ENCODE measurements at regions not wholly inside any gene's neighbourhood (a gene's known extent, or its start where the extent isn't known, plus 50 kb on each side); places are given as distances from the start of the nearest gene placed in this dataset.

GRCh38 chr4:186931519-186931918 lies 207.9 kb upstream of the FAT1 start:
- Histone ChIP-seq H4K91ac (ENCODE audit: insufficient read length, low read depth, low read length) (no peak overlapping the region), H3K23me2 (ENCODE audit: insufficient read length, low read depth, low read length, poor library complexity, severe bottlenecking) (no peaks in the 10 kb centered on the region), H2BK12ac (ENCODE audit: insufficient read length, low read depth, low read length) (no peak overlapping the region), H3K27me3 (ENCODE audit: insufficient read depth, low read length) (no peaks in the 10 kb centered on the region), H2BK20ac (ENCODE audit: low read depth, low read length, poor library complexity, severe bottlenecking) (no peak overlapping the region), H3K4me2 (ENCODE audit: insufficient read depth, insufficient read length, low read length) (no peak overlapping the region), H4K8ac (replicated peaks; ENCODE audit: insufficient read length, low read depth, low read length) (no peak overlapping the region), H4K20me1 (ENCODE audit: control insufficient read depth, insufficient read depth, insufficient read length) (no peaks in the 10 kb centered on the region), H2BK15ac (ENCODE audit: low read depth, low read length) (no peak overlapping the region), H2BK120ac (ENCODE audit: low read depth, low read length, poor library complexity, severe bottlenecking) (no peak overlapping the region), H3K14ac (ENCODE audit: insufficient read depth, low read length) (no peak overlapping the region), H3T11ph (ENCODE audit: low read length) (no peak overlapping the region), H2AK5ac (ENCODE audit: insufficient read length, low read length) (no peak overlapping the region), H4K5ac (ENCODE audit: insufficient read length, low read depth, low read length) (no peak overlapping the region), H3K79me1 (ENCODE audit: insufficient read depth, low read depth, low read length, poor library complexity, severe bottlenecking) (no peaks in the 10 kb centered on the region), H3K9ac (ENCODE audit: extremely low read depth, insufficient read length, low read length) (no peak overlapping the region), H3K4ac (ENCODE audit: low read depth, low read length) (no peak overlapping the region), H3K18ac (ENCODE audit: insufficient read length, low read depth, low read length) (no peak overlapping the region), H2AFZ (ENCODE audit: low read length) (no peak overlapping the region), H3K79me2 (ENCODE audit: insufficient read depth, low read length) (no peaks in the 10 kb centered on the region), H3K9me3 (ENCODE audit: control insufficient read depth, low read depth, low read length) (no peaks in the 10 kb centered on the region), H3K56ac (ENCODE audit: insufficient read length, low read depth, low read length) (no peak overlapping the region), H3K27ac (ENCODE audit: insufficient read length, low read depth, low read length) (no peak overlapping the region), H3K4me1 (ENCODE audit: insufficient read depth, low read length) (no peaks in the 10 kb centered on the region), H2BK5ac (ENCODE audit: insufficient read length, low read length) (no peak overlapping the region), H3K23ac (ENCODE audit: insufficient read length, low read depth, low read length) (no peak overlapping the region)
- TF ChIP-seq, protein P1, sequence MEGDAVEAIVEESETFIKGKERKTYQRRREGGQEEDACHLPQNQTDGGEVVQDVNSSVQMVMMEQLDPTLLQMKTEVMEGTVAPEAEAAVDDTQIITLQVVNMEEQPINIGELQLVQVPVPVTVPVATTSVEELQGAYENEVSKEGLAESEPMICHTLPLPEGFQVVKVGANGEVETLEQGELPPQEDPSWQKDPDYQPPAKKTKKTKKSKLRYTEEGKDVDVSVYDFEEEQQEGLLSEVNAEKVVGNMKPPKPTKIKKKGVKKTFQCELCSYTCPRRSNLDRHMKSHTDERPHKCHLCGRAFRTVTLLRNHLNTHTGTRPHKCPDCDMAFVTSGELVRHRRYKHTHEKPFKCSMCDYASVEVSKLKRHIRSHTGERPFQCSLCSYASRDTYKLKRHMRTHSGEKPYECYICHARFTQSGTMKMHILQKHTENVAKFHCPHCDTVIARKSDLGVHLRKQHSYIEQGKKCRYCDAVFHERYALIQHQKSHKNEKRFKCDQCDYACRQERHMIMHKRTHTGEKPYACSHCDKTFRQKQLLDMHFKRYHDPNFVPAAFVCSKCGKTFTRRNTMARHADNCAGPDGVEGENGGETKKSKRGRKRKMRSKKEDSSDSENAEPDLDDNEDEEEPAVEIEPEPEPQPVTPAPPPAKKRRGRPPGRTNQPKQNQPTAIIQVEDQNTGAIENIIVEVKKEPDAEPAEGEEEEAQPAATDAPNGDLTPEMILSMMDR (conservative IDR thresholded peaks at IDR 0.05), result no peak
- H3K27ac Mint-ChIP-seq, result no peak overlapping the region
- peaks cover 0 to 11% of the 10 kb centered on the region in 2 experiments; a peak in 2 of 4 replicates for H3K4me1 Mint-ChIP-seq
- peaks cover 5 to 6% of the 10 kb centered on the region in 2 experiments; a peak in 4 of 5 replicates for H3K9me3 Mint-ChIP-seq
- no peak for DNase-seq
- H3K4me3 Mint-ChIP-seq, result no peak overlapping the region
- WGBS (ENCODE audit: extremely low coverage, insufficient read length, low lambda C conversion rate), result no CpG with 5 or more reads among the region's 2 CpGs
- H3K36me3 Mint-ChIP-seq (ENCODE audit: insufficient read depth in 1 of 3, low read depth in 3 of 3), result peaks cover 4 to 9% (median 6%) of the 10 kb centered on the region in 3 experiments; a peak in 6 of 7 replicates
- H3K27me3 Mint-ChIP-seq (ENCODE audit: low read depth), result no peaks in the 10 kb centered on the region
